Fibroblast of lung (primary cell): ENCODE measurements at regions not wholly inside any gene's neighbourhood (a gene's known extent, or its start where the extent isn't known, plus 50 kb on each side); places are given as distances from the start of the nearest gene placed in this dataset.

Source experiments
- CTCF ChIP-seq, 2 donors: IDR thresholded peaks in 1 of 2; conservative IDR thresholded peaks in 1 of 2; 1 replicate in 1 of 2; 2 replicates in 1 of 2; pipeline ENCODE4 v1.5.1; 2011 to 2012; ENCODE audit warnings: low read length in 2 of 2, control low read depth in 1 of 2, inconsistent platforms in 1 of 2, low read depth in 1 of 2, mild to moderate bottlenecking in 1 of 2
- EZH2 ChIP-seq: IDR thresholded peaks from 2 replicates; pipeline ENCODE4 v1.5.1; 2012; ENCODE audit warnings: low read length, control low read depth, mild to moderate bottlenecking; ENCODE audit errors: missing control alignments

- TF ChIP-seq CTCF (conservative IDR thresholded peaks at IDR 0.05 in 1 of 2, IDR thresholded peaks at IDR 0.05 in 1 of 2; ENCODE audit: low read depth in 1 of 2, low read length in 2 of 2) (no peak), EZH2 (no peak)
Observed at GRCh38 chr12:42027546-42027945, 117.1 kb downstream of the GXYLT1 start.
